HCT116 (cell line): ENCODE measurements at regions not wholly inside any gene's neighbourhood (a gene's known extent, or its start where the extent isn't known, plus 50 kb on each side); places are given as distances from the start of the nearest gene placed in this dataset.

Experiments used
- EZH2phosphoT487 ChIP-seq: fragments of 200-600 bp; IDR thresholded peaks from 2 replicates; pipeline ENCODE4 v1.6.1; 2018; ENCODE audit warnings: antibody characterized with exemption, borderline replicate concordance
- JUND ChIP-seq: IDR thresholded peaks from 2 replicates; pipeline ENCODE4 v1.6.1; 2012
- MAX ChIP-seq: IDR thresholded peaks from 2 replicates; pipeline ENCODE4 v1.6.1; 2012
- POLR2A ChIP-seq: IDR thresholded peaks from 2 replicates; pipeline ENCODE4 v1.7.0; 2011; ENCODE audit warnings: borderline replicate concordance; ENCODE audit not compliant: insufficient read depth, insufficient read length; ENCODE audit errors: extremely low read depth
- POLR2AphosphoS5 ChIP-seq: IDR thresholded peaks from 2 replicates; pipeline ENCODE4 v1.6.1; 2011; ENCODE audit warnings: mild to moderate bottlenecking, low read depth, low read length, moderate library complexity
- TF ChIP-seq, protein P1 (sequence below), 3 experiments: fragments of 200-600 bp in 1 of 3; sonication (generic) in 1 of 3; IDR thresholded peaks in 2 of 3; conservative IDR thresholded peaks in 1 of 3; 2 replicates each; pipeline ENCODE4 v1.5.1; 2012 to 2017; ENCODE audit warnings: low read depth in 2 of 3, low read length in 2 of 3, antibody characterized with exemption in 1 of 3, borderline replicate concordance in 1 of 3, control low read depth in 1 of 3, mild to moderate bottlenecking in 1 of 3, mixed read lengths in 1 of 3, mixed run types in 1 of 3, moderate library complexity in 1 of 3; ENCODE audit not compliant: insufficient read depth in 1 of 3

GRCh38 chr14:55816225-55816624 lies 236.2 kb downstream of the KTN1 start:
- TF ChIP-seq POLR2A (no peak), MAX (no peak), EZH2phosphoT487 (no peak), JUND (no peak), POLR2AphosphoS5 (no peak)
- TF ChIP-seq, protein P1, sequence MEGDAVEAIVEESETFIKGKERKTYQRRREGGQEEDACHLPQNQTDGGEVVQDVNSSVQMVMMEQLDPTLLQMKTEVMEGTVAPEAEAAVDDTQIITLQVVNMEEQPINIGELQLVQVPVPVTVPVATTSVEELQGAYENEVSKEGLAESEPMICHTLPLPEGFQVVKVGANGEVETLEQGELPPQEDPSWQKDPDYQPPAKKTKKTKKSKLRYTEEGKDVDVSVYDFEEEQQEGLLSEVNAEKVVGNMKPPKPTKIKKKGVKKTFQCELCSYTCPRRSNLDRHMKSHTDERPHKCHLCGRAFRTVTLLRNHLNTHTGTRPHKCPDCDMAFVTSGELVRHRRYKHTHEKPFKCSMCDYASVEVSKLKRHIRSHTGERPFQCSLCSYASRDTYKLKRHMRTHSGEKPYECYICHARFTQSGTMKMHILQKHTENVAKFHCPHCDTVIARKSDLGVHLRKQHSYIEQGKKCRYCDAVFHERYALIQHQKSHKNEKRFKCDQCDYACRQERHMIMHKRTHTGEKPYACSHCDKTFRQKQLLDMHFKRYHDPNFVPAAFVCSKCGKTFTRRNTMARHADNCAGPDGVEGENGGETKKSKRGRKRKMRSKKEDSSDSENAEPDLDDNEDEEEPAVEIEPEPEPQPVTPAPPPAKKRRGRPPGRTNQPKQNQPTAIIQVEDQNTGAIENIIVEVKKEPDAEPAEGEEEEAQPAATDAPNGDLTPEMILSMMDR (IDR thresholded peaks at IDR 0.05 in 2 of 3, conservative IDR thresholded peaks at IDR 0.05 in 1 of 3; ENCODE audit: borderline replicate concordance in 1 of 3, insufficient read depth in 1 of 3, low read depth in 2 of 3, low read length in 2 of 3), result no peak
